SKM-1 treated with dmso at 0.1 percent for 144 hours (cell line): ENCODE measurements at regions not wholly inside any gene's neighbourhood (a gene's known extent, or its start where the extent isn't known, plus 50 kb on each side); places are given as distances from the start of the nearest gene placed in this dataset.
"Not testable (repeated sequence)": the region's sequence is repeated elsewhere in the genome, so short reads cannot be mapped to it uniquely, and the experiment has no call there.

ENCODE experiments used
- DNase-seq: peaks from one replicate; lab custom pipeline; 2025; ENCODE audit not compliant: unreplicated experiment; lab: John Stamatoyannopoulos, UW

GRCh38 chr18:34280000-34280399 is 55.3 kb upstream of the NOL4 start:
- DNase-seq, result no peak

- no peak for DNase-seq
These were observed 55.9 kb upstream of the NOL4 start for GRCh38 chr18:34280653-34281052.

- DNase-seq, result no peak
These were observed 56.6 kb upstream of the NOL4 start for GRCh38 chr18:34281290-34281689.

GRCh38 chr18:34281722-34282121 is 57.0 kb upstream of the NOL4 start:
- no peak for DNase-seq

- no peak for DNase-seq
These were observed 58.8 kb upstream of the NOL4 start for GRCh38 chr18:34283506-34283905.

- no peak for DNase-seq
These were observed 63.1 kb upstream of the NOL4 start for GRCh38 chr18:34287825-34288224.

GRCh38 chr18:34292594-34292993 is 67.9 kb upstream of the NOL4 start:
- DNase-seq, result no peak

GRCh38 chr18:34297287-34297686 is 72.6 kb upstream of the NOL4 start:
- no peak for DNase-seq

- no peak for DNase-seq
These were observed 75.1 kb upstream of the NOL4 start for GRCh38 chr18:34299828-34300227.

GRCh38 chr18:34311468-34311867 is 86.8 kb upstream of the NOL4 start:
- no peak for DNase-seq

GRCh38 chr18:34314847-34315246 is 90.1 kb upstream of the NOL4 start:
- DNase-seq, result no peak

GRCh38 chr18:34315591-34316352 is 91.1 kb upstream of the NOL4 start:
- DNase-seq, result no peak

GRCh38 chr18:34320267-34320666 is 95.6 kb upstream of the NOL4 start:
- no peak for DNase-seq

- DNase-seq, result no peak
These were observed 96.4 kb upstream of the NOL4 start for GRCh38 chr18:34321066-34321465.

- peak; percentile 29 for DNase-seq
These were observed 97.9 kb upstream of the NOL4 start for GRCh38 chr18:34322365-34323289.

GRCh38 chr18:34329840-34330239 is 105.1 kb upstream of the NOL4 start:
- no peak for DNase-seq

- DNase-seq, result no peak
These were observed 105.6 kb upstream of the NOL4 start for GRCh38 chr18:34330308-34330707.

- DNase-seq, result not testable (repeated sequence)
These were observed 106.2 kb upstream of the NOL4 start for GRCh38 chr18:34330907-34331306.

GRCh38 chr18:34331343-34331742 is 106.6 kb upstream of the NOL4 start:
- not testable (repeated sequence) for DNase-seq

- DNase-seq, result no peak
These were observed 114.4 kb upstream of the NOL4 start for GRCh38 chr18:34339155-34339554.

GRCh38 chr18:34342960-34343359 is 118.2 kb upstream of the NOL4 start:
- no peak for DNase-seq

- no peak for DNase-seq
These were observed 121.0 kb upstream of the NOL4 start for GRCh38 chr18:34345738-34346137.
